K562 (cell line): ENCODE measurements at regions not wholly inside any gene's neighbourhood (a gene's known extent, or its start where the extent isn't known, plus 50 kb on each side); places are given as distances from the start of the nearest gene placed in this dataset.

Experiments used
- ATAC-seq: fragments of 200-7000 bp; cut with Tn5 transposase; 3 replicates; pipeline ENCODE4 v1.9.1; 2020; ENCODE audit warnings: moderate library complexity
- BruUV-seq: library from RNA; stranded (reverse); fragments of 400-500 nt; replicated peaks from 2 replicates; lab custom pipeline; 2021; lab: Mats Ljungman, UMichigan
- CTCF ChIA-PET: fragments of 300-600 bp; formaldehyde crosslinking; extraction: SDS; loops from one replicate; lab custom pipeline; 2021; ENCODE audit warnings: low intra/inter-chr PET ratio; lab: Yijun Ruan, JAX
- POLR2A ChIA-PET: fragments of 300-600, 350-650 bp; sonication (Branson Sonifier 250); formaldehyde crosslinking; extraction: SDS; loops from one replicate; lab custom pipeline; 2021; ENCODE audit warnings: antibody characterized with exemption, inconsistent platforms; lab: Yijun Ruan, JAX
- DNase-seq, 4 experiments: peaks; one replicate each; pipeline versions ENCODE4 v3.0.0 to v3.0.0-alpha.2; 2011 to 2018; ENCODE audit warnings: low spot score in 3 of 4, mixed read lengths in 3 of 4; ENCODE audit errors: extremely low read depth in 1 of 4
- FAIRE-seq: peaks from 2 replicates; lab custom pipeline; 2011; peaks lifted over from hg19 to GRCh38; lab: Jason Lieb, UNC
- H2AFZ ChIP-seq: 2 replicates; pipeline ENCODE4 v1.6.0; 2011; ENCODE audit warnings: low read depth, low read length, control low read depth, inconsistent platforms
- H3K27ac ChIP-seq: fragments of 200-600 bp; 3 replicates; pipeline ENCODE4 v1.8.0; 2011; ENCODE audit warnings: low read depth, mild to moderate bottlenecking, control low read depth, inconsistent platforms, low read length, moderate library complexity, mixed read lengths; ENCODE audit errors: extremely low read depth
- H3K27me3 ChIP-seq, 2 experiments: fragments of 300-600 bp in 1 of 2; 2 replicates in 1 of 2; 3 replicates in 1 of 2; pipeline versions ENCODE4 v1.6.0 to v1.8.0; 2011; ENCODE audit warnings: inconsistent platforms in 2 of 2, low read length in 2 of 2, mild to moderate bottlenecking in 1 of 2, mixed read lengths in 1 of 2, moderate library complexity in 1 of 2; ENCODE audit not compliant: control insufficient read depth in 2 of 2, insufficient read depth in 2 of 2
- H3K36me3 ChIP-seq: fragments of 300-600 bp; 3 replicates; pipeline ENCODE4 v1.8.0; 2011; ENCODE audit warnings: mild to moderate bottlenecking, low read length, inconsistent platforms; ENCODE audit not compliant: control insufficient read depth, insufficient read depth
- H3K4me1 ChIP-seq, 2 experiments: fragments of 200-600 bp in 1 of 2; replicated peaks in 1 of 2; 2 replicates in 1 of 2; 3 replicates in 1 of 2; pipeline versions ENCODE4 v1.5.1 to v1.8.0; 2011; ENCODE audit warnings: inconsistent platforms in 2 of 2, low read length in 2 of 2, mild to moderate bottlenecking in 1 of 2, mixed read lengths in 1 of 2, moderate library complexity in 1 of 2; ENCODE audit not compliant: control insufficient read depth in 2 of 2, insufficient read depth in 2 of 2
- H3K4me2 ChIP-seq: 2 replicates; pipeline ENCODE4 v1.6.1; 2011; ENCODE audit warnings: low read length, control low read depth, inconsistent platforms, mixed read lengths; ENCODE audit not compliant: insufficient read depth
- H3K4me3 ChIP-seq: fragments of 200-600 bp; sonication (generic), shearing (Covaris generic); 2 replicates; pipeline ENCODE4 v1.5.1; 2016; ENCODE audit warnings: control low read depth, inconsistent platforms
- H3K79me2 ChIP-seq: fragments of 200-600 bp; 3 replicates; pipeline ENCODE4 v1.8.0; 2011; ENCODE audit warnings: low read length, inconsistent platforms; ENCODE audit not compliant: control insufficient read depth, insufficient read depth
- H3K9ac ChIP-seq, 2 experiments: 2 replicates each; pipeline versions ENCODE4 v1.6.0 to v1.6.1; 2011; ENCODE audit warnings: low read depth in 2 of 2, low read length in 2 of 2, control low read depth in 1 of 2, inconsistent platforms in 1 of 2, mild to moderate bottlenecking in 1 of 2, mixed read lengths in 1 of 2; ENCODE audit not compliant: insufficient read depth in 1 of 2
- H3K9me1 ChIP-seq: one replicate; pipeline ENCODE4 v1.6.0; 2011; ENCODE audit warnings: inconsistent platforms, mild to moderate bottlenecking, low read length, moderate library complexity; ENCODE audit not compliant: control insufficient read depth, insufficient read depth
- H3K9me3 ChIP-seq: replicated peaks from 2 replicates; pipeline ENCODE4 v1.5.1; 2011; ENCODE audit warnings: low read depth, low read length, inconsistent platforms; ENCODE audit not compliant: control insufficient read depth, insufficient read depth
- H4K20me1 ChIP-seq: replicated peaks from 2 replicates; pipeline ENCODE4 v1.6.1; 2011; ENCODE audit warnings: low read length, inconsistent platforms, mixed read lengths; ENCODE audit not compliant: control insufficient read depth, insufficient read depth
- ELF1 ChIP-seq: fragments of 200-800 bp; sonication (Bioruptor generic); IDR thresholded peaks from 2 replicates; pipeline ENCODE4 v1.6.1; 2016; ENCODE audit warnings: missing genetic modification characterization, missing compliant biosample characterization
- FOSL1 ChIP-seq: fragments of 200-800 bp; sonication (Bioruptor generic); conservative IDR thresholded peaks from 2 replicates; pipeline ENCODE4 v1.6.1; 2016; ENCODE audit warnings: missing genetic modification characterization, missing compliant biosample characterization
- GABPB2 ChIP-seq: fragments of 250-450 bp; sonication (Bioruptor Pico); conservative IDR thresholded peaks from 2 replicates; pipeline ENCODE4 v1.5.1; 2021; ENCODE audit warnings: mild to moderate bottlenecking
- HDAC1 ChIP-seq, 2 experiments: fragments of 450-650 bp; IDR thresholded peaks; 2 replicates each; pipeline ENCODE4 v1.6.1; 2016 to 2017; ENCODE audit warnings: inconsistent platforms in 1 of 2, mild to moderate bottlenecking in 1 of 2, moderate library complexity in 1 of 2
- RAD21 ChIP-seq, 2 experiments: fragments of 250-450 bp in 1 of 2; fragments of 450-650 bp in 1 of 2; sonication (Bioruptor Pico) in 1 of 2; formaldehyde crosslinking in 1 of 2; IDR thresholded peaks in 1 of 2; conservative IDR thresholded peaks in 1 of 2; 2 replicates each; pipeline versions ENCODE4 v1.4.0 to v1.8.0; 2020 to 2022; ENCODE audit warnings: mild to moderate bottlenecking in 2 of 2, moderate library complexity in 1 of 2
- SETDB1 ChIP-seq: IDR thresholded peaks from one replicate; pipeline ENCODE4 v1.6.1; 2012; ENCODE audit warnings: low read length, control low read depth, inconsistent platforms
- SMAD2 ChIP-seq: fragments of 150-350 bp; IDR thresholded peaks from 2 replicates; pipeline ENCODE4 v1.6.1; 2014; ENCODE audit warnings: low read depth, mild to moderate bottlenecking, low read length
- SREBF2 ChIP-seq: sonication (generic); formaldehyde crosslinking; IDR thresholded peaks from 2 replicates; pipeline ENCODE4 v1.4.0; 2020; ENCODE audit warnings: mild to moderate bottlenecking, missing genetic modification reagents
- STAG1 ChIP-seq: sonication (generic); formaldehyde crosslinking; IDR thresholded peaks from 2 replicates; pipeline ENCODE4 v1.5.0; 2020; ENCODE audit warnings: missing genetic modification reagents, borderline replicate concordance
- XRCC4 ChIP-seq: IDR thresholded peaks from one replicate; pipeline ENCODE4 v1.6.1; 2011; ENCODE audit not compliant: insufficient read depth, insufficient read length; ENCODE audit errors: extremely low read depth
- ZNF586 ChIP-seq: fragments of 450-650 bp; formaldehyde crosslinking; conservative IDR thresholded peaks from 2 replicates; pipeline ENCODE4 v1.4.0; 2020; ENCODE audit warnings: mild to moderate bottlenecking, moderate library complexity
- ZNF717 ChIP-seq: fragments of 250-450 bp; sonication (Bioruptor Pico); IDR thresholded peaks from 2 replicates; pipeline ENCODE4 v1.5.0; 2021
- ZNF778 ChIP-seq: fragments of 450-650 bp; formaldehyde crosslinking; IDR thresholded peaks from 2 replicates; pipeline ENCODE4 v1.4.0; 2020; ENCODE audit warnings: mild to moderate bottlenecking, moderate library complexity
- WGBS: fragments of 100-300 bp; shearing (Covaris generic); methylation state at CpG from one replicate; pipeline ENCODE4 v1.1.6; 2016; ENCODE audit warnings: low coverage, mixed read lengths; ENCODE audit not compliant: insufficient coverage; ENCODE audit errors: missing lambda C conversion rate; 5-methylcytosine and 5-hydroxymethylcytosine counted together
- in situ Hi-C: fragments of 300-500 bp; cut with MboI; formaldehyde crosslinking; loops from 4 replicates; pipeline ENCODE4 v1.15.0; 2018; ENCODE audit warnings: inconsistent platforms, mixed read lengths
- intact Hi-C: fragments of 100-400 bp; cut with micrococcal nuclease; formaldehyde crosslinking; loops from 2 replicates; pipeline ENCODE4 v1.14.2; 2022
- TF ChIP-seq, protein P1 (sequence below): sonication (generic); formaldehyde crosslinking; IDR thresholded peaks from 2 replicates; pipeline ENCODE4 v1.8.1; 2023; ENCODE audit warnings: mild to moderate bottlenecking, missing genetic modification reagents
- TF ChIP-seq, protein P2 (sequence below): fragments of 450-650 bp; formaldehyde crosslinking; IDR thresholded peaks from 2 replicates; pipeline ENCODE4 v1.4.0; 2022; ENCODE audit warnings: missing genetic modification characterization

DNA sequence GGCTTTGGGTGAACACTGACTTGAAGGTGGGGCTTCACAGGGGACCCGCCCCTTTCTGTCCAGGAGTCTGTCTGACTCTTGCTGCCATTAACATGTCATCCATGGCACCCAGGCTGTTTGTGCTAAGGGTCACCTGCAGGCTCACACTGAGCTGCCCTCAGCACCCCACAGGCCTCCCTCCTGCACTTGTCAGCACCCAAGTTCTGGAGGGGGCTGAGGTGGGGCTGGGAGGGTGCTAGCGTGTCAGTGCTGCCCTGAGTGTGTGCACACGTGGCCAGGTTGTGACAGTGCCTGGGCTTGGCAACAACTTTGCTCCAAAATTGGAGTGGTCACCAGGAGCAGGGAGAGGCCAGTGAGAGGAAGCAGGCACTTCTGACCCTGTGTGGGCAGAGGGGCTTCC, 963.2 kb downstream of the TRHDE start:
- ATAC-seq, result no peak
- H3K9ac ChIP-seq, result no peak overlapping the region
- H3K36me3 ChIP-seq, result no peaks in the 10 kb centered on the region
- no peaks in the 10 kb centered on the region for H4K20me1 ChIP-seq
- no TSS peak for BruUV-seq
- TF ChIP-seq SETDB1, result no peak
- no peak for TF ChIP-seq FOSL1 (tag)
- TF ChIP-seq ZNF778 (CRISPR knock-in tag), result no peak
- TF ChIP-seq ZNF586, result no peak
- no peak for TF ChIP-seq ELF1 (tag)
- TF ChIP-seq RAD21 (CRISPR knock-in tag; conservative IDR thresholded peaks at IDR 0.05 in 1 of 2, IDR thresholded peaks at IDR 0.05 in 1 of 2), result no peak
- no peak for TF ChIP-seq GABPB2 (CRISPR knock-in tag)
- TF ChIP-seq, protein P1, sequence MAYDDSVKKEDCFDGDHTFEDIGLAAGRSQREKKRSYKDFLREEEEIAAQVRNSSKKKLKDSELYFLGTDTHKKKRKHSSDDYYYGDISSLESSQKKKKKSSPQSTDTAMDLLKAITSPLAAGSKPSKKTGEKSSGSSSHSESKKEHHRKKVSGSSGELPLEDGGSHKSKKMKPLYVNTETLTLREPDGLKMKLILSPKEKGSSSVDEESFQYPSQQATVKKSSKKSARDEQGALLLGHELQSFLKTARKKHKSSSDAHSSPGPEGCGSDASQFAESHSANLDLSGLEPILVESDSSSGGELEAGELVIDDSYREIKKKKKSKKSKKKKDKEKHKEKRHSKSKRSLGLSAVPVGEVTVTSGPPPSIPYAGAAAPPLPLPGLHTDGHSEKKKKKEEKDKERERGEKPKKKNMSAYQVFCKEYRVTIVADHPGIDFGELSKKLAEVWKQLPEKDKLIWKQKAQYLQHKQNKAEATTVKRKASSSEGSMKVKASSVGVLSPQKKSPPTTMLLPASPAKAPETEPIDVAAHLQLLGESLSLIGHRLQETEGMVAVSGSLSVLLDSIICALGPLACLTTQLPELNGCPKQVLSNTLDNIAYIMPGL, result no peak
- no peak for TF ChIP-seq HDAC1 (IDR thresholded peaks at IDR 0.05)
- TF ChIP-seq SMAD2, result no peak
- TF ChIP-seq, protein P2, sequence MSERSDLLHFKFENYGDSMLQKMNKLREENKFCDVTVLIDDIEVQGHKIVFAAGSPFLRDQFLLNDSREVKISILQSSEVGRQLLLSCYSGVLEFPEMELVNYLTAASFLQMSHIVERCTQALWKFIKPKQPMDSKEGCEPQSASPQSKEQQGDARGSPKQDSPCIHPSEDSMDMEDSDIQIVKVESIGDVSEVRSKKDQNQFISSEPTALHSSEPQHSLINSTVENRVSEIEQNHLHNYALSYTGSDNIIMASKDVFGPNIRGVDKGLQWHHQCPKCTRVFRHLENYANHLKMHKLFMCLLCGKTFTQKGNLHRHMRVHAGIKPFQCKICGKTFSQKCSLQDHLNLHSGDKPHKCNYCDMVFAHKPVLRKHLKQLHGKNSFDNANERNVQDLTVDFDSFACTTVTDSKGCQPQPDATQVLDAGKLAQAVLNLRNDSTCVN (CRISPR knock-in tag), result no peak
- TF ChIP-seq STAG1, result no peak
- TF ChIP-seq SREBF2, result no peak
- TF ChIP-seq ZNF717, result no peak
- no peak for TF ChIP-seq XRCC4
- H3K9me3 ChIP-seq, result no peaks in the 10 kb centered on the region
- no peak overlapping the region for H2AFZ ChIP-seq
- no peaks in the 10 kb centered on the region for H3K27me3 ChIP-seq
- no peak for FAIRE-seq
- no peak overlapping the region for H3K27ac ChIP-seq
- ChIA-PET POLR2A (interaction anchor here (0.7 kb wide), 1 partner anchor 36 kb away, joined by 3 read pairs; no protein-coding TSS in a partner anchor), CTCF (no interaction called here)
- DNase-seq, result no peak
- intact Hi-C loops, result no loop called here
- 0% methylated on average over 3 of the region's 3 CpGs for WGBS
- no peak overlapping the region for H3K4me3 ChIP-seq
- no peaks in the 10 kb centered on the region for H3K79me2 ChIP-seq
- no peaks in the 10 kb centered on the region for H3K4me1 ChIP-seq
- no peak overlapping the region for H3K4me2 ChIP-seq
- no peaks in the 10 kb centered on the region for H3K9me1 ChIP-seq
- in situ Hi-C loops, result no loop called here
